ENCODE measurements at regions not wholly inside any gene's neighbourhood (a gene's known extent, or its start where the extent isn't known, plus 50 kb on each side); places are given as distances from the start of the nearest gene placed in this dataset.

- TF ChIP-seq CTCF (conservative IDR thresholded peaks at IDR 0.05) (no peak), EZH2 (IDR thresholded peaks at IDR 0.05; ENCODE audit: low read depth) (no peak)
These were observed 82.6 kb upstream of the TMEM164 start for GRCh38 chrX:109920325-109920724.
